ENCODE measurements at regions not wholly inside any gene's neighbourhood (a gene's known extent, or its start where the extent isn't known, plus 50 kb on each side); places are given as distances from the start of the nearest gene placed in this dataset.

- Histone ChIP-seq H3K27ac (ENCODE audit: low read length) (no peak overlapping the region), H3K9me3 (ENCODE audit: low read length) (no peaks in the 10 kb centered on the region), H3F3A (ENCODE audit: insufficient read depth, low read length, poor library complexity, severe bottlenecking) (no peaks in the 10 kb centered on the region), H3K79me2 (replicated peaks; ENCODE audit: insufficient read depth, low read length) (no peaks in the 10 kb centered on the region), H3K4me2 (ENCODE audit: low read length) (no peak overlapping the region), H3K9me2 (ENCODE audit: insufficient read depth, low read length) (no peaks in the 10 kb centered on the region), H3K36me3 (ENCODE audit: insufficient read depth, low read length) (no peaks in the 10 kb centered on the region), H3K27me3 (ENCODE audit: insufficient read depth, low read depth, low read length) (no peaks in the 10 kb centered on the region), H3K4me3 (ENCODE audit: low read length) (no peak overlapping the region), H4K20me1 (ENCODE audit: insufficient read depth) (no peaks in the 10 kb centered on the region), H2AFZ (ENCODE audit: low read depth, low read length) (no peak overlapping the region), H3K9ac (ENCODE audit: low read length) (no peak overlapping the region)
- TF ChIP-seq CTCF (IDR thresholded peaks at IDR 0.05; ENCODE audit: poor library complexity, severe bottlenecking) (no peak), TAF1 (IDR thresholded peaks at IDR 0.05; ENCODE audit: low read depth) (no peak), RAD21 (conservative IDR thresholded peaks at IDR 0.05) (no peak), EP300 (conservative IDR thresholded peaks at IDR 0.05; ENCODE audit: poor library complexity, severe bottlenecking) (no peak), SMC3 (conservative IDR thresholded peaks at IDR 0.05; ENCODE audit: poor library complexity) (no peak), POLR2AphosphoS5 (IDR thresholded peaks at IDR 0.05) (no peak), EZH2 (IDR thresholded peaks at IDR 0.05; ENCODE audit: borderline replicate concordance, insufficient read depth, low read length, poor library complexity, severe bottlenecking) (no peak), MXI1 (conservative IDR thresholded peaks at IDR 0.05; ENCODE audit: poor library complexity, severe bottlenecking) (no peak)
- TF ChIP-seq, protein P1, sequence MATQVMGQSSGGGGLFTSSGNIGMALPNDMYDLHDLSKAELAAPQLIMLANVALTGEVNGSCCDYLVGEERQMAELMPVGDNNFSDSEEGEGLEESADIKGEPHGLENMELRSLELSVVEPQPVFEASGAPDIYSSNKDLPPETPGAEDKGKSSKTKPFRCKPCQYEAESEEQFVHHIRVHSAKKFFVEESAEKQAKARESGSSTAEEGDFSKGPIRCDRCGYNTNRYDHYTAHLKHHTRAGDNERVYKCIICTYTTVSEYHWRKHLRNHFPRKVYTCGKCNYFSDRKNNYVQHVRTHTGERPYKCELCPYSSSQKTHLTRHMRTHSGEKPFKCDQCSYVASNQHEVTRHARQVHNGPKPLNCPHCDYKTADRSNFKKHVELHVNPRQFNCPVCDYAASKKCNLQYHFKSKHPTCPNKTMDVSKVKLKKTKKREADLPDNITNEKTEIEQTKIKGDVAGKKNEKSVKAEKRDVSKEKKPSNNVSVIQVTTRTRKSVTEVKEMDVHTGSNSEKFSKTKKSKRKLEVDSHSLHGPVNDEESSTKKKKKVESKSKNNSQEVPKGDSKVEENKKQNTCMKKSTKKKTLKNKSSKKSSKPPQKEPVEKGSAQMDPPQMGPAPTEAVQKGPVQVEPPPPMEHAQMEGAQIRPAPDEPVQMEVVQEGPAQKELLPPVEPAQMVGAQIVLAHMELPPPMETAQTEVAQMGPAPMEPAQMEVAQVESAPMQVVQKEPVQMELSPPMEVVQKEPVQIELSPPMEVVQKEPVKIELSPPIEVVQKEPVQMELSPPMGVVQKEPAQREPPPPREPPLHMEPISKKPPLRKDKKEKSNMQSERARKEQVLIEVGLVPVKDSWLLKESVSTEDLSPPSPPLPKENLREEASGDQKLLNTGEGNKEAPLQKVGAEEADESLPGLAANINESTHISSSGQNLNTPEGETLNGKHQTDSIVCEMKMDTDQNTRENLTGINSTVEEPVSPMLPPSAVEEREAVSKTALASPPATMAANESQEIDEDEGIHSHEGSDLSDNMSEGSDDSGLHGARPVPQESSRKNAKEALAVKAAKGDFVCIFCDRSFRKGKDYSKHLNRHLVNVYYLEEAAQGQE (IDR thresholded peaks at IDR 0.05; ENCODE audit: borderline replicate concordance), result no peak
Measured at GRCh38 chr6:106770081-106770480, 140.7 kb downstream of the QRSL1 start.

GRCh38 chr6:106767271-106767670 is 137.9 kb downstream of the QRSL1 start:
- H3K9me2 ChIP-seq (ENCODE audit: insufficient read depth, low read length), result no peaks in the 10 kb centered on the region
- TF ChIP-seq EP300 (conservative IDR thresholded peaks at IDR 0.05; ENCODE audit: poor library complexity, severe bottlenecking) (no peak), TAF1 (IDR thresholded peaks at IDR 0.05; ENCODE audit: low read depth) (no peak), POLR2AphosphoS5 (IDR thresholded peaks at IDR 0.05) (no peak), RAD21 (conservative IDR thresholded peaks at IDR 0.05) (no peak), EZH2 (IDR thresholded peaks at IDR 0.05; ENCODE audit: borderline replicate concordance, insufficient read depth, low read length, poor library complexity, severe bottlenecking) (no peak)
- TF ChIP-seq, protein P1 (IDR thresholded peaks at IDR 0.05; ENCODE audit: borderline replicate concordance), result no peak
- H3K27me3 ChIP-seq (ENCODE audit: insufficient read depth, low read depth, low read length), result no peaks in the 10 kb centered on the region
- no peaks in the 10 kb centered on the region for H3F3A ChIP-seq (ENCODE audit: insufficient read depth, low read length, poor library complexity, severe bottlenecking)
- H3K9me3 ChIP-seq (ENCODE audit: low read length), result no peaks in the 10 kb centered on the region
- H4K20me1 ChIP-seq (ENCODE audit: insufficient read depth), result no peaks in the 10 kb centered on the region
- no peak overlapping the region for H2AFZ ChIP-seq (ENCODE audit: low read depth, low read length)
- H3K4me3 ChIP-seq (ENCODE audit: low read length), result no peak overlapping the region
- H3K36me3 ChIP-seq (ENCODE audit: insufficient read depth, low read length), result no peaks in the 10 kb centered on the region
- H3K4me2 ChIP-seq (ENCODE audit: low read length), result no peak overlapping the region
- H3K9ac ChIP-seq (ENCODE audit: low read length), result no peak overlapping the region
- H3K79me2 ChIP-seq (replicated peaks; ENCODE audit: insufficient read depth, low read length), result no peaks in the 10 kb centered on the region
- no peak overlapping the region for H3K27ac ChIP-seq (ENCODE audit: low read length)

Data from neural cell (in vitro differentiated cells).